Stimulated activated CD8-positive, alpha-beta memory T cell treated with anti-CD3 and anti-CD28 coated beads, Interleukin-7, amount 100 ng/mL, for 24 hours (primary cell): ENCODE measurements at regions not wholly inside any gene's neighbourhood (a gene's known extent, or its start where the extent isn't known, plus 50 kb on each side); places are given as distances from the start of the nearest gene placed in this dataset.
"Not testable (repeated sequence)": the region's sequence is repeated elsewhere in the genome, so short reads cannot be mapped to it uniquely, and the experiment has no call there.

Source experiments
- DNase-seq: peaks from one replicate; pipeline ENCODE4 v3.0.0-alpha.2; 2020; ENCODE audit warnings: low read depth

GRCh38 chr19:14283813-14284520 lies 78.0 kb upstream of the ADGRL1 start:
- DNase-seq, result not testable (repeated sequence)

GRCh38 chr19:14279270-14279669 lies 73.3 kb upstream of the ADGRL1 start:
- DNase-seq, result not testable (repeated sequence)

DNA sequence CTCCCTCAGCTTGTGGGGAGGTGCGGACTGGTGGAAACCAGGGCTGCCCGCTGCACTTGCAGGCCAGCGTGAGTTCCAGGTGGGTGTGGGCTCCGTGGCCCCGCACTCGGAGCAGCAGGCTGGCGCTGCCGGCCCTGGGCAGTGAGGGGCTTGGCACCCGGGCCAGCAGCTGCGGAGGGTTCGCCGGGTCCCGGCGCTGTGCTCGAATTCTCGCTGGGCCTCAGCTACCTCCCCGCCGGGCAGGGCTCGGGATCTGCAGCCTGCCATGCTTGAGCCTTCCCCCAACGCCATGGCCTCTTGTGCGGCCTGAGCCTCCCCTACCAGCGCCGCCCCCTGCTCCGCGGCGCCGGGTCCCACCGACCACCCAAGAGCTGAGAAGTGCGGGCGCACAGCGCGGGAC lies 71.6 kb upstream of the ADGRL1 start:
- no peak for DNase-seq

DNA sequence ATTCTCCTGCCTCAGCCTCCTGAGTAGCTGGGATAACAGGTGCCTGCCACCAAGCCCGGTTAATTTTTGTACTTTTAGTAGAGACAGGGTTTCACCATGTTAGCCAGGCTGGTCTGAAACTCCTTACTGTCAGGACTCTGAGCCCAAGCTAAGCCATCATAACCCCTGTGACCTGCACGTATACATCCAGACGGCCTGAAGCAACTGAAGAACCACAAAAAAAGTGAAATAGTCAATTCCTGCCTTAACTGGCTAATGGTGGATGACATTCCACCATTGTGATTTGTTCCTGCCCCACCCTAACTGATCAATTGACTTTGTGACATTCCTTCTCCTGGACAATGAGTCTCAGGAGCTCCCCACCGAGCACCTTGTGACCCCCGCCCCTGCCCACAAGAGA lies 69.9 kb upstream of the ADGRL1 start:
- DNase-seq, result not testable (repeated sequence)

- DNase-seq, result no peak
Observed at GRCh38 chr19:14272623-14273022, 66.7 kb upstream of the ADGRL1 start.

DNA sequence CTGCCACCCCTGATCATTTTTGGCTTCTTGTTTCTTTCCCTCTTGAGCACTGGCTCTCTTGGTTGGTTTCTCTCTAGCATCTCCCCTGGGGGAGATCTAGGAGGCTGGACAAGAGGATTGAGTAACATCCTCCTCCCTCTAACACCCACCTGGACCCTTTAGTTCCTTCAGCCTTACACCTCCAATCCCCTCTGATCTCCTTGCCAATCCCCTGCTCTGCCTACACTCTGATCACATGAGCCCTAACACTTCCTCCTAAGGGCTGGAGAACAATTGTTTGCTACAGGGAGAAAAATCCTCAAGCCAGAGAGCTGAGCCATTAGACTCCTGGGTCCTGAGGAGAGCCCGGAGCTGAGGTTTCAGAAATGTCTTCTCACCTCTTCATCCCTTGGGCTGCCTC lies 65.9 kb upstream of the ADGRL1 start:
- DNase-seq, result no peak

GRCh38 chr19:14270557-14270956 lies 64.6 kb upstream of the ADGRL1 start:
- not testable (repeated sequence) for DNase-seq

- DNase-seq, result no peak
Observed at GRCh38 chr19:14267224-14267741, 61.3 kb upstream of the ADGRL1 start.

DNA sequence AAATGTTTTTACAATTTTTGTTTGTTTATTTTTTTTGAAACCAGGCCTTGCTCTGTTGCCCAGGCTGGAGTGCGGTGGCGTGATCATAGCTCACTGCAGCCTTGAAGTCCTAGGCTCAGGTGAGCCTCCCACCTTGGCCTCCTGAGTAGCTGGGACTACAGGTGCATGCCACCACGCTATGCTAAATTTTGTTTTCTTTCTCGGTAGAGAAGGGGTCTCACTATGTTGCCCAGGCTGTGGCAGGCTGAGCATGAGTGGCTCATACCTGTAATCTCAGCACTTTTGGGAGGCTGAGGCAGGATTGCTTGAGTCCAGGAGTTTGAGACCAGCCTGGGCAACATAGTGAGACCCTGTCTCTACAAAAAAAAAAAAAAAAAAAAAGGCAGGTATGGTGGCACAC lies 60.2 kb upstream of the ADGRL1 start:
- not testable (repeated sequence) for DNase-seq

- DNase-seq, result no peak
Observed at GRCh38 chr19:14265290-14266036, 59.5 kb upstream of the ADGRL1 start.

DNA sequence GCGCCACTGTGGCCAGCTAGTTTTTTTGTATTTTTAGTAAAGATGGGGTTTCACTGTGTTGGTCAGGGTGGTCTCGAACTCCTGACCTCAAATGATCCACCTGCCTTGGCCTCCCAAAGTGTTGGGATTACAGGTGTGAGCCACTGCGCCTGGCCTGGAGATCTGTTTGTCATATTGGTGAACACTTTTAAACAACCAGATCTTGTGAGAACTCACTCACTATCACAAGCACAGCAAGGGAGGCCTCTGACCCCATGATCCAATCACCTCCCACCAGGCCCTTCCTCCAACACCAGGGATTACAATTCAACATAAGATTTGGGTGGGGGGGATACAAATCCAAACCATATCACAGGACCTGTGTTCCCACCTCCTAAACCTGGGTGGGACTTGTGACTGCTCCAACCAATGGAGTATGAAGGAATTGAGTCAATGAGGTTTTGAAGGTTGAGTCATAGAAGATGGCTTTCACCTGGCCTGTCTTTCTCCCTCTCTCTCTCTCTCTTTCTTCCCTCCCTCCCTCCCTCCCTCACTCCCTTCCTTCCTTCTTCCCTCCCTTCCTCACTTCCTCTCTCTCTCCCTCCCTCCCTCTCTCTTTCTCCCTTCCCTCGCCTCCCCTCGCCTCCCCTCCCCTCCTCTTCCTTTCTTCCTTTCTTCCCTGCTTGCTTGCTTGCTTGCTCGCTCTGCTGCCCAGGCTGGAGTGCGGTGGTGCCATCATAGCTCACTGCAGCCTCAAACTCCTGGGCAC lies 50.1 kb upstream of the ADGRL1 start:
- DNase-seq, result not testable (repeated sequence)
